NCI-H2196 (cell line): ENCODE measurements at regions not wholly inside any gene's neighbourhood (a gene's known extent, or its start where the extent isn't known, plus 50 kb on each side); places are given as distances from the start of the nearest gene placed in this dataset.

Source experiments
- DNase-seq: peaks from one replicate; lab custom pipeline; 2025; ENCODE audit not compliant: unreplicated experiment; lab: John Stamatoyannopoulos, UW

GRCh38 chr7:68491523-68492358 is 1106.5 kb upstream of the AUTS2 start:
- no peak for DNase-seq

GRCh38 chr7:68492359-68492690 is 1106.0 kb upstream of the AUTS2 start:
- DNase-seq = no peak

- DNase-seq = no peak
These were observed 1094.9 kb upstream of the AUTS2 start for GRCh38 chr7:68503400-68503799.

GRCh38 chr7:68504716-68505115 is 1093.6 kb upstream of the AUTS2 start:
- DNase-seq = no peak

GRCh38 chr7:68505721-68506120 is 1092.6 kb upstream of the AUTS2 start:
- no peak for DNase-seq

- DNase-seq = no peak
These were observed 1090.6 kb upstream of the AUTS2 start for GRCh38 chr7:68507668-68508067.

- DNase-seq = no peak
These were observed 1089.2 kb upstream of the AUTS2 start for GRCh38 chr7:68509054-68509453.

- no peak for DNase-seq
These were observed 1088.7 kb upstream of the AUTS2 start for GRCh38 chr7:68509603-68510002.

GRCh38 chr7:68511281-68511680 is 1087.0 kb upstream of the AUTS2 start:
- no peak for DNase-seq

- DNase-seq = no peak
These were observed 1085.8 kb upstream of the AUTS2 start for GRCh38 chr7:68512466-68512865.

- DNase-seq = no peak
These were observed 1080.2 kb upstream of the AUTS2 start for GRCh38 chr7:68518060-68518459.

GRCh38 chr7:68524126-68524525 is 1074.1 kb upstream of the AUTS2 start:
- DNase-seq = no peak

GRCh38 chr7:68529221-68529620 is 1069.1 kb upstream of the AUTS2 start:
- no peak for DNase-seq

GRCh38 chr7:68535266-68535665 is 1063.0 kb upstream of the AUTS2 start:
- DNase-seq = no peak

GRCh38 chr7:68537051-68537773 is 1061.1 kb upstream of the AUTS2 start:
- no peak for DNase-seq

GRCh38 chr7:68537774-68538071 is 1060.6 kb upstream of the AUTS2 start:
- DNase-seq = no peak

- no peak for DNase-seq
These were observed 1055.4 kb upstream of the AUTS2 start for GRCh38 chr7:68542831-68543230.

- DNase-seq = no peak
These were observed 1053.4 kb upstream of the AUTS2 start for GRCh38 chr7:68544851-68545250.

- no peak for DNase-seq
These were observed 1051.1 kb upstream of the AUTS2 start for GRCh38 chr7:68547181-68547580.

GRCh38 chr7:68547799-68548198 is 1050.5 kb upstream of the AUTS2 start:
- no peak for DNase-seq

GRCh38 chr7:68550027-68550426 is 1048.2 kb upstream of the AUTS2 start:
- DNase-seq = no peak

- no peak for DNase-seq
These were observed 1047.6 kb upstream of the AUTS2 start for GRCh38 chr7:68550635-68551034.

- no peak for DNase-seq
These were observed 1041.7 kb upstream of the AUTS2 start for GRCh38 chr7:68556537-68556936.
